BE2C (cell line): ENCODE measurements at regions not wholly inside any gene's neighbourhood (a gene's known extent, or its start where the extent isn't known, plus 50 kb on each side); places are given as distances from the start of the nearest gene placed in this dataset.

Experiments used
- DNase-seq: peaks from one replicate; pipeline ENCODE4 v3.0.0-alpha.2; 2020
- H3K27me3 ChIP-seq: fragments of 250-450 bp; sonication (Bioruptor Pico); 2 replicates; pipeline ENCODE4 v1.5.1; 2020; ENCODE audit warnings: mild to moderate bottlenecking
- H3K36me3 ChIP-seq: fragments of 250-450 bp; sonication (Bioruptor Pico); 2 replicates; pipeline ENCODE4 v1.5.1; 2020; ENCODE audit warnings: mild to moderate bottlenecking
- H3K4me1 ChIP-seq: fragments of 250-450 bp; sonication (Bioruptor Pico); 2 replicates; pipeline ENCODE4 v1.5.1; 2020
- H3K4me3 ChIP-seq: 2 replicates; pipeline ENCODE4 v1.5.1; 2011; ENCODE audit warnings: low read depth, low read length
- H3K9me3 ChIP-seq: fragments of 250-450 bp; sonication (Bioruptor Pico); 2 replicates; pipeline ENCODE4 v1.5.1; 2020
- TF ChIP-seq, protein P1 (sequence below): IDR thresholded peaks from 2 replicates; pipeline ENCODE4 v1.5.1; 2012; ENCODE audit warnings: mild to moderate bottlenecking, low read depth, low read length

DNA sequence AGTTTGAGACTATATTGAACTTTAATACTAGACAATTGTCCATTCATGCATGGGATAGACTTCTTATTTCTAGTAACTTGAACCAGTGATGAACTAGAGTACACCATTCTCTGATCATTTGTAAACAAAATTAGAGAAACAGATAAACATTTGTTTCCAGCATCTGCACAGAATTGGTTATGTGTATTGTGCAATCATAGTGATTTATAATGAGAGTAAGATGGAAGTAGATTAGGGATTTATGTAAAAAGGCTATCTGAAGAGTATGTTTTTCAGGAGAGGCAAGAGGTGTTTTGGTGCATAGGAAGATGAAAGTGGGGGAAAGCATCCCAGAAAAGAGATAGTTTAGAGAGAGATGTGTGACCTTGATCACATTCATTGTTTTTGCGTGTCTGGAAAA lies 695.0 kb downstream of the SQOR start:
- H3K4me3 ChIP-seq, result no peak overlapping the region
- H3K9me3 ChIP-seq, result no peaks in the 10 kb centered on the region
- no peaks in the 10 kb centered on the region for H3K4me1 ChIP-seq
- TF ChIP-seq, protein P1, sequence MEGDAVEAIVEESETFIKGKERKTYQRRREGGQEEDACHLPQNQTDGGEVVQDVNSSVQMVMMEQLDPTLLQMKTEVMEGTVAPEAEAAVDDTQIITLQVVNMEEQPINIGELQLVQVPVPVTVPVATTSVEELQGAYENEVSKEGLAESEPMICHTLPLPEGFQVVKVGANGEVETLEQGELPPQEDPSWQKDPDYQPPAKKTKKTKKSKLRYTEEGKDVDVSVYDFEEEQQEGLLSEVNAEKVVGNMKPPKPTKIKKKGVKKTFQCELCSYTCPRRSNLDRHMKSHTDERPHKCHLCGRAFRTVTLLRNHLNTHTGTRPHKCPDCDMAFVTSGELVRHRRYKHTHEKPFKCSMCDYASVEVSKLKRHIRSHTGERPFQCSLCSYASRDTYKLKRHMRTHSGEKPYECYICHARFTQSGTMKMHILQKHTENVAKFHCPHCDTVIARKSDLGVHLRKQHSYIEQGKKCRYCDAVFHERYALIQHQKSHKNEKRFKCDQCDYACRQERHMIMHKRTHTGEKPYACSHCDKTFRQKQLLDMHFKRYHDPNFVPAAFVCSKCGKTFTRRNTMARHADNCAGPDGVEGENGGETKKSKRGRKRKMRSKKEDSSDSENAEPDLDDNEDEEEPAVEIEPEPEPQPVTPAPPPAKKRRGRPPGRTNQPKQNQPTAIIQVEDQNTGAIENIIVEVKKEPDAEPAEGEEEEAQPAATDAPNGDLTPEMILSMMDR, result no peak
- H3K27me3 ChIP-seq, result peaks cover 6% of the 10 kb centered on the region; the same call in 1 of the 2 replicates
- H3K36me3 ChIP-seq, result no peaks in the 10 kb centered on the region
- DNase-seq, result no peak

GRCh38 chr15:46331546-46331945 lies 696.7 kb downstream of the SQOR start:
- Histone ChIP-seq H3K9me3 (no peaks in the 10 kb centered on the region), H3K4me3 (no peak overlapping the region), H3K27me3 (peaks cover 6% of the 10 kb centered on the region; the same call in 1 of the 2 replicates), H3K4me1 (no peaks in the 10 kb centered on the region), H3K36me3 (no peaks in the 10 kb centered on the region)
- no peak for DNase-seq
- TF ChIP-seq, protein P1, result no peak

- H3K4me1 ChIP-seq, result no peaks in the 10 kb centered on the region
- no peak overlapping the region for H3K4me3 ChIP-seq
- H3K9me3 ChIP-seq, result no peaks in the 10 kb centered on the region
- no peaks in the 10 kb centered on the region for H3K27me3 ChIP-seq
- DNase-seq, result no peak
- no peaks in the 10 kb centered on the region for H3K36me3 ChIP-seq
- TF ChIP-seq, protein P1, result no peak
These were observed 708.5 kb downstream of the SQOR start for GRCh38 chr15:46343196-46343935.

DNA sequence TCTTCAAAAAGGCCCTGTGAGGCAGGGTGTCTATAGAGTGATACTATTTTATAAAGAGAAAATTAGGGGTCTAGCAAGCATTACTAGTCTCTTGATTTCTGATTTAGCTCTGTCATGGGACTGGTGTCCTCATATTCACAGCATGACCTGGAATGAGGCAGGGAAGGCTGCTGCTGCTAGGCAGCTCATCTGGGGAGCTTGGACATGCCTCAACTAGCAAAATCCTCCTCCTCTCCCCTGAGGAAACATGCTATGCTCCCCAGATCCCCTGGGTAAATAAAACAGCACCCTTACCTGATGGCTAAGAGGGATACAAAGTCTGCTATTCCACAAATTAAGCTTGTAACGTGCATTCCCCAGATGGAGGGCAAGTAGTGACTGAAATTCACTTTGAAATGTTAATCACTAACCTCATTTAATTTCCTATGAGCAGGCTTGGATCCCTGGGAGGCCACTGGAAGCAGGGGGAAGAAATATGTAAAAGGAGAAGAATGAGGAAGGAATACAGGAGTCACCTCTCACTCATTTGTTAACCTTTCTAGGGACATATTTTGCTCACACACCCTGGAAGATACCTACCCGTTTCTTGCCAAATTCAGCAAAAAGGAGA lies 709.4 kb downstream of the SQOR start:
- TF ChIP-seq, protein P1, result no peak
- Histone ChIP-seq H3K4me3 (no peak overlapping the region), H3K9me3 (no peaks in the 10 kb centered on the region), H3K27me3 (no peaks in the 10 kb centered on the region), H3K36me3 (no peaks in the 10 kb centered on the region), H3K4me1 (no peaks in the 10 kb centered on the region)
- no peak for DNase-seq

DNA sequence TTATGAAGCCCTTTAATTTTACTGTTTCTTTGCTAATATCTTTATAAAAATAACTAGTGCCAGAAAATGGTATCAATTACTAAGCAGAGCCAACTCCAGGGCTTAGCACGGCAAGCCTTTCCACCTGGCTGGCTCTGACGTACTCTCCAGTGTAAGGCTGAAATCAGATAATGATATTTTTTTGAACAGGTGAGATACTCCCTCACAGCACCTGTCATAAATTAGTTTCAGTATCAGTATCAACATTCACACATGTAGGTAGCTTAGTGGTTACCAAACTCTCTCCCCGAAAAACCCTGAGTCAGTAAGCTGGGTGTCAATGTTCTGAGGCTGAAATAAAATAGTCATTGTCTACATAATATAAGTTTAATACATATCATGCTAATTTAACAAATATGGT lies 710.1 kb downstream of the SQOR start:
- Histone ChIP-seq H3K27me3 (no peaks in the 10 kb centered on the region), H3K4me3 (no peak overlapping the region), H3K9me3 (no peaks in the 10 kb centered on the region), H3K4me1 (no peaks in the 10 kb centered on the region), H3K36me3 (no peaks in the 10 kb centered on the region)
- TF ChIP-seq, protein P1, result no peak
- DNase-seq, result no peak

GRCh38 chr15:46354443-46354842 lies 719.6 kb downstream of the SQOR start:
- no peak for DNase-seq
- Histone ChIP-seq H3K36me3 (no peaks in the 10 kb centered on the region), H3K4me3 (no peak overlapping the region), H3K4me1 (no peaks in the 10 kb centered on the region), H3K27me3 (no peaks in the 10 kb centered on the region), H3K9me3 (no peaks in the 10 kb centered on the region)
- TF ChIP-seq, protein P1, result no peak
